ENCODE measurements at regions not wholly inside any gene's neighbourhood (a gene's known extent, or its start where the extent isn't known, plus 50 kb on each side); places are given as distances from the start of the nearest gene placed in this dataset.

DNA sequence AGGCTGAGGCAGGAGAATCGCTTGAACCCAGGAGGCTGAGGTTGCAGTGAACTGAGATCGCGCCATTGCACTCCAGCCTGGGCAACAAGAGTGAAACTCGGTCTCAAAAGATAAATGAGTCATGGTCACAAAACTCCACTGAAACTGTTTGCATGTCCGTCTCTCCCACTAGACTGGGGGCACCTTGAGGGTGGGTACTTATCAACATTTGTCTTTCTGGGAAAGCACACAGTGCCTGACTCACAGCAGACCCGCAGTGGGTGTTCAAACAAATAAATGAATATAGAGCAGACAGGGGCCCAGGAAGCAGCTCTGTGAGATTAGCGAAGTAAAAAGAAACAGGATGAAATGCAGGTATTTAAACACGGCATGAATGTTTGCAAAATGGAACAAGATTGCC is 211.1 kb upstream of the GATA6 start:
- in situ Hi-C loops (cut with MboI) (loop anchor here (5.0 to 10.0 kb wide), 3 partner anchors 61 to 763 kb away; no protein-coding TSS in a partner anchor), intact Hi-C loops (cut with micrococcal nuclease; ENCODE audit: unreplicated experiment) (loop anchor here (5.0 kb wide), 1 partner anchor 136 kb away; no protein-coding TSS in a partner anchor)
- Histone ChIP-seq H3K27me3 (replicated peaks in 1 of 2; ENCODE audit: control insufficient read depth in 2 of 2, insufficient read depth in 2 of 2, low read length in 1 of 2) (no peaks in the 10 kb centered on the region; a peak in 1 of 4 replicates), H3K4me2 (ENCODE audit: control insufficient read depth, insufficient read depth) (no peak overlapping the region), H3K27ac (ENCODE audit: control insufficient read depth, insufficient read depth) (no peak overlapping the region), H2AFZ (ENCODE audit: control insufficient read depth, low read depth, low read length) (no peak overlapping the region), H3K9me3 (replicated peaks; ENCODE audit: control insufficient read depth, insufficient read depth, low read length) (no peaks in the 10 kb centered on the region), H4K20me1 (ENCODE audit: control insufficient read depth, insufficient read depth) (no peaks in the 10 kb centered on the region), H3K9ac (ENCODE audit: control insufficient read depth, insufficient read depth, low read length) (no peak overlapping the region), H3K36me3 (ENCODE audit: control insufficient read depth in 2 of 2, insufficient read depth in 2 of 2, low read length in 1 of 2) (no peaks in the 10 kb centered on the region), H3K4me1 (ENCODE audit: control insufficient read depth, insufficient read depth, low read length) (no peaks in the 10 kb centered on the region), H3K4me3 (no peak overlapping the region), H3K79me2 (ENCODE audit: control insufficient read depth, insufficient read depth, low read length) (no peaks in the 10 kb centered on the region)
- ChIA-PET POLR2A (no interaction called here), CTCF (interaction anchor here (2.2 to 4.5 kb wide), 2 partner anchors 469 to 764 kb away, joined by 5 to 16 read pairs; no protein-coding TSS in a partner anchor), RAD21 (ENCODE audit: unreplicated experiment) (no interaction called here), SMC1A (ENCODE audit: uncharacterized antibody, unreplicated experiment) (interaction anchor here (0.7 kb wide), 1 partner anchor 52 kb away, joined by 3 read pairs; no protein-coding TSS in a partner anchor)
- no peak for ATAC-seq
- WGBS (ENCODE audit: insufficient coverage, insufficient replicate concordance, low lambda C conversion rate, missing lambda C conversion rate): 46% methylated on average over 8 of the region's 8 CpGs
- no peak for FAIRE-seq
- BruUV-seq (replicated peaks): no TSS peak
- TF ChIP-seq HCFC1 (IDR thresholded peaks at IDR 0.05; ENCODE audit: low read length) (no peak), NFYB (IDR thresholded peaks at IDR 0.05; ENCODE audit: insufficient read depth, low read depth, low read length) (no peak), ZNF217 (IDR thresholded peaks at IDR 0.05) (no peak), STAT3 (IDR thresholded peaks at IDR 0.05; ENCODE audit: low read depth, low read length) (no peak), BMI1 (IDR thresholded peaks at IDR 0.05; ENCODE audit: borderline replicate concordance) (no peak), POU2F2 (IDR thresholded peaks at IDR 0.05; ENCODE audit: borderline replicate concordance, low read depth, low read length) (no peak), LARP7 (IDR thresholded peaks at IDR 0.05) (no peak), HDGF (IDR thresholded peaks at IDR 0.05) (no peak), GATAD2B (conservative IDR thresholded peaks at IDR 0.05; ENCODE audit: low read depth) (no peak), YBX1 (IDR thresholded peaks at IDR 0.05) (no peak), IKZF1 (conservative IDR thresholded peaks at IDR 0.05) (no peak), NR2F1 (conservative IDR thresholded peaks at IDR 0.05) (no peak), SIN3A (IDR thresholded peaks at IDR 0.05; ENCODE audit: low read depth, low read length) (no peak), BACH1 (IDR thresholded peaks at IDR 0.05; ENCODE audit: borderline replicate concordance) (no peak), CREM (IDR thresholded peaks at IDR 0.05; ENCODE audit: low read depth) (no peak), FOXM1 (IDR thresholded peaks at IDR 0.05; ENCODE audit: low read depth, low read length) (no peak)
- no peak for DNase-seq (ENCODE audit: low read depth, low spot score)
